Duodenal mucosa (tissue), 2 donors: ENCODE measurements at regions not wholly inside any gene's neighbourhood (a gene's known extent, or its start where the extent isn't known, plus 50 kb on each side); places are given as distances from the start of the nearest gene placed in this dataset.

Experiments used
- H3K27ac ChIP-seq: one replicate; pipeline ENCODE4 v1.7.0; 2013; ENCODE audit warnings: low read depth, low read length
- H3K27me3 ChIP-seq, 2 donors: one replicate each; pipeline ENCODE4 v1.7.0; 2013; ENCODE audit warnings: low read length in 2 of 2, control low read depth in 1 of 2; ENCODE audit not compliant: insufficient read depth in 2 of 2, control insufficient read depth in 1 of 2
- H3K36me3 ChIP-seq, 2 donors: one replicate each; pipeline ENCODE4 v1.7.0; 2013; ENCODE audit warnings: low read length in 2 of 2, control low read depth in 1 of 2; ENCODE audit not compliant: insufficient read depth in 2 of 2, control insufficient read depth in 1 of 2
- H3K4me1 ChIP-seq, 2 donors: one replicate each; pipeline ENCODE4 v1.7.0; 2013; ENCODE audit warnings: low read length in 2 of 2, control low read depth in 1 of 2; ENCODE audit not compliant: insufficient read depth in 2 of 2, control insufficient read depth in 1 of 2
- H3K4me3 ChIP-seq, 2 donors: one replicate each; pipeline ENCODE4 v1.7.0; 2013; ENCODE audit warnings: low read length in 2 of 2, low read depth in 1 of 2
- H3K9ac ChIP-seq, 2 donors: one replicate each; pipeline ENCODE4 v1.7.0; 2013; ENCODE audit warnings: low read length in 2 of 2, low read depth in 1 of 2
- H3K9me3 ChIP-seq, 2 donors: one replicate each; pipeline ENCODE4 v1.7.0; 2013; ENCODE audit warnings: low read length in 2 of 2, control low read depth in 1 of 2; ENCODE audit not compliant: control insufficient read depth in 1 of 2

DNA sequence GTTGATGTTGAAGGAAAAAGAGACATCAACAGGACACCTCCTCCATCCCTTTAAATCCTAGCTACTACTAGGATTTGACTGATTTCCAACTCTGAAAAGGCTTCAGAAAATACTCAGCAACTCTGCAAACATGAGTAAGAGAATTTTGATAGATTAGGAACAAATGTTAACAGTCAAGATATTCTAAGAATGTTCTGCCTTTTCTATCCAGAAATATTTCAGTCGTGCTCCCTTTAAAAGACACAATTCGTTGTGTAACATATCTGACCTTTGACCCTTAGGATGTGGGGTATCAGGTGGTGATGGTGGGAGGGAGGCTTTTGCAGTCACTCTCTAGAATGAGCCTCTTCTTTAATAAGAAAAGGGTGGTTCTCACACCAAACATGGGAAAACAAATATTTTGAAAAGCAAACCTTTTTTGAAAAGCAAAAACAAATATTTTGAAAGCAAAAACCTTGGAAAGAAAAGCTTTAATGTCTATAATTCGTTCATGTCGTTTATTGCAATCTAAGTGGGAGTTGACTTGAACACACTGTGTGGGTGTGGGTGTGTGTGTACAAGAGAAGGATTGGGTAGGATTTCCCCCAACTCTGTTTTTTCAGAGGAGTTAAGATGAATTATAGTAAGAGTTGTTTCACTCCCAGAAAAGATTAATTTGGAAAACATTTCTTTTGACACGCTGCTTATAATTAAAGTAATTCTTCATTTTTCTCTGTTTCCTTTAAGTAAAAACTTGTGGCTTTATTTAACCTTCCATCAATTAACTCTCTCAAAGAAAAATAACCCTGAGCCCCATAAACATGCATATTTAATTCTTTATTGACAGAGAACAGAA lies 152.8 kb downstream of the TMEM167A start:
- Histone ChIP-seq H3K4me1 (no peaks in the 10 kb centered on the region), H3K4me3 (no peak overlapping the region), H3K36me3 (no peaks in the 10 kb centered on the region), H3K27me3 (no peaks in the 10 kb centered on the region), H3K9me3 (no peaks in the 10 kb centered on the region), H3K27ac (no peak overlapping the region), H3K9ac (no peak overlapping the region)

- H3K27me3 ChIP-seq, result no peaks in the 10 kb centered on the region
- H3K9ac ChIP-seq, result no peak overlapping the region
- no peak overlapping the region for H3K4me3 ChIP-seq
- H3K9me3 ChIP-seq, result no peaks in the 10 kb centered on the region
- no peak overlapping the region for H3K27ac ChIP-seq
- H3K4me1 ChIP-seq, result no peaks in the 10 kb centered on the region
- H3K36me3 ChIP-seq, result no peaks in the 10 kb centered on the region
Observed at GRCh38 chr5:82922086-82922734, 155.0 kb downstream of the TMEM167A start.

DNA sequence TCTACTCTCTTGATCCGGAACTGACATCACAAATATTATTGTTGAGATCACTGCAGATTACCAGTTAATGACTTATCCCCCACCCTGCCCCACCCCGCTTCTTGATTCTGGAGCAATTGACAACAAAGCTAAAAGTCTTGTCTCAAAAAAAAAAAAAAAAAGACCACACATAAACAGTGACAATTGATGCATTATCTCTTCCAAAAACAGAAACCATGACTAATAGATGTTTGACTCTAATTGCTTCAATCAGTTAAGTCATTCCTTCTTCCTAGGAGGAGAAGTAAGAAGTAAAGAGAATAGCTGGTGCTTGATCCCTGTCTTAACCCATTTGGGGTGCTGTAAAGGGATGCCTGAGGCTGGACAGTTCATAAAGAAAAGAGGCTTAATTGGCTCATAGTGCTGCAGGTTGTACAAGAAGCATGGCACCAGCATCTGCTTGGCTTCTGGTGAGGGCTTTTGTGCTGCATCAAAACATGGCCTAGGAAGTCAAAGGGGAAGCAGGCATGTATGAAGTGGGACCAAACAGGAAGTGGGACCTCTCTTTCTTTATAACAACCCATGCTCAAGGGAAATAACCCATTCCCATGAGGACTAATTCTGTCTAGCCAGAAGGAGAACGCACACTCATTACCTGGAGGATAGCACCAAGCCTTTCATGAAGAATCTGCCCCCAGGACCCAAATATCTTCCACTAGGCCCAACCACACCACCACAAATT lies 158.7 kb downstream of the TMEM167A start:
- Histone ChIP-seq H3K4me3 (no peak overlapping the region), H3K27ac (no peak overlapping the region), H3K36me3 (no peaks in the 10 kb centered on the region), H3K9me3 (peaks cover 8 to 10% of the 10 kb centered on the region in 2 donors), H3K9ac (no peak overlapping the region), H3K4me1 (no peaks in the 10 kb centered on the region), H3K27me3 (no peaks in the 10 kb centered on the region)

- Histone ChIP-seq H3K4me1 (no peaks in the 10 kb centered on the region), H3K36me3 (no peaks in the 10 kb centered on the region), H3K27ac (no peak overlapping the region), H3K4me3 (no peak overlapping the region), H3K27me3 (no peaks in the 10 kb centered on the region), H3K9me3 (peaks cover 8 to 10% of the 10 kb centered on the region in 2 donors), H3K9ac (no peak overlapping the region)
Observed at GRCh38 chr5:82917584-82917983, 159.6 kb downstream of the TMEM167A start.

GRCh38 chr5:82913971-82914370 lies 163.2 kb downstream of the TMEM167A start:
- Histone ChIP-seq H3K9me3 (peaks cover 8 to 10% of the 10 kb centered on the region in 2 donors), H3K4me1 (no peaks in the 10 kb centered on the region)

DNA sequence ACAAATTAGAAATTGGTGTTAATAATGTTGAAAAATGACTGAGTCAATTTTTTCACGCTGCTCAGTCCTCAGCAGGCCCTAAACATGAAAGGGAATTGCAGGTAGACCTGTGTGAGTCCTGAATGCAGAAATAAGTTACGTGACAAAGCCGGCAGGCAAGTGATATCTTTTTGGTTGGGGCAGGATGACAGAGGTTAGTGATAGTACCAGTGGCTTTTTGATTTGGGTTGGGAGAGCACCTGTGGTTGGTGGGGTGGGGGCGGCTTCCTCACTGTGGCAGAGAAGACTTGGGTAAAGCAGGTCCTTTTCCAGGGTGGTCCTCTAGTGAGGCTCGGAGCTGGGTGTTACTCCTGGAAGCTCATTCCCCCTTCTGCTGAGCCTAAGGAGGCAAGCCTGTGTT lies 164.7 kb downstream of the TMEM167A start:
- no peak overlapping the region for H3K4me3 ChIP-seq
- H3K9ac ChIP-seq, result no peak overlapping the region

More at GRCh38 chr5:82913971-82914370, 163.2 kb downstream of the TMEM167A start:
- Histone ChIP-seq H3K27me3 (no peaks in the 10 kb centered on the region), H3K4me3 (no peak overlapping the region), H3K36me3 (no peaks in the 10 kb centered on the region), H3K9ac (no peak overlapping the region), H3K27ac (no peak overlapping the region)

GRCh38 chr5:82911910-82912309 lies 165.3 kb downstream of the TMEM167A start:
- Histone ChIP-seq H3K9me3 (peaks cover 6 to 10% of the 10 kb centered on the region in 2 donors), H3K27me3 (no peaks in the 10 kb centered on the region), H3K36me3 (no peaks in the 10 kb centered on the region), H3K9ac (no peak overlapping the region), H3K4me3 (no peak overlapping the region), H3K27ac (no peak overlapping the region), H3K4me1 (no peaks in the 10 kb centered on the region)

More for the DNA sequence above, 164.7 kb downstream of the TMEM167A start:
- H3K36me3 ChIP-seq, result no peaks in the 10 kb centered on the region
- H3K4me1 ChIP-seq, result no peaks in the 10 kb centered on the region
- no peak overlapping the region for H3K27ac ChIP-seq
- H3K9me3 ChIP-seq, result peaks cover 8 to 10% of the 10 kb centered on the region in 2 donors
- H3K27me3 ChIP-seq, result no peaks in the 10 kb centered on the region

DNA sequence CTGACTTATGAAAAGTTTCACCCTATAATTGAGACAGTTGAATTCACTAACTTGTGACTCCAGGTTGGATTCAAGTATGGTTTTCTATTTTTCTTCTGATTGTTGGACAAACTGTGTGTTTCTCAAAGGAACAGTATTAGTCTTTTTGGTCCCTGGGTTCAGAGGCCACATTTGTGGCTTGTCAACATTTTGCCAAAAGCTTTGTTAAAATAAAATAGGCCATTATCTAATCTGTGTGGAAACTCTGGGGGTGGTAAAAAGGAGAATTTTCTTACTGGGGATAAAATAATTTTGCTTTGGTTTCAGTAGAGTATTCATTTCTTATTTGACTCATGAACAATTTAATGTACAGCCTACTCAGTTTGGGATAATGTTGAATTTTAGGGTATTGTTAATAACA lies 166.3 kb downstream of the TMEM167A start:
- Histone ChIP-seq H3K9ac (no peak overlapping the region), H3K27ac (no peak overlapping the region), H3K27me3 (no peaks in the 10 kb centered on the region), H3K9me3 (peaks cover 1 to 9% of the 10 kb centered on the region in 2 donors), H3K4me1 (no peaks in the 10 kb centered on the region), H3K36me3 (no peaks in the 10 kb centered on the region), H3K4me3 (no peak overlapping the region)

GRCh38 chr5:82910491-82910890 lies 166.7 kb downstream of the TMEM167A start:
- no peaks in the 10 kb centered on the region for H3K4me1 ChIP-seq
- H3K36me3 ChIP-seq, result no peaks in the 10 kb centered on the region
- no peak overlapping the region for H3K4me3 ChIP-seq
- no peaks in the 10 kb centered on the region for H3K27me3 ChIP-seq
- no peak overlapping the region for H3K9ac ChIP-seq
- H3K9me3 ChIP-seq, result peaks cover 0 to 5% of the 10 kb centered on the region in 2 donors
- H3K27ac ChIP-seq, result no peak overlapping the region

- H3K9ac ChIP-seq, result no peak overlapping the region
- no peaks in the 10 kb centered on the region for H3K36me3 ChIP-seq
- no peak overlapping the region for H3K27ac ChIP-seq
- H3K4me3 ChIP-seq, result no peak overlapping the region
- H3K27me3 ChIP-seq, result no peaks in the 10 kb centered on the region
- H3K9me3 ChIP-seq, result no peaks in the 10 kb centered on the region
- H3K4me1 ChIP-seq, result no peaks in the 10 kb centered on the region
Observed at GRCh38 chr5:82909771-82910170, 167.4 kb downstream of the TMEM167A start.
